Left ventricle myocardium inferior (tissue), 1 donor: ENCODE measurements at regions not wholly inside any gene's neighbourhood (a gene's known extent, or its start where the extent isn't known, plus 50 kb on each side); places are given as distances from the start of the nearest gene placed in this dataset.
"Not testable (repeated sequence)": the region's sequence is repeated elsewhere in the genome, so short reads cannot be mapped to it uniquely, and the experiment has no call there.

Experiments
- DNase-seq: peaks from one replicate; pipeline ENCODE4 v3.0.0-alpha.2; 2020
- H3K27ac ChIP-seq: fragments of 200-600 bp; replicated peaks from 2 replicates; pipeline ENCODE4 v1.8.0; 2021
- H3K27me3 ChIP-seq: fragments of 200-600 bp; 2 replicates; pipeline ENCODE4 v1.8.0; 2021; ENCODE audit warnings: low read depth
- H3K36me3 ChIP-seq: fragments of 200-600 bp; 2 replicates; pipeline ENCODE4 v1.8.0; 2021
- H3K4me1 ChIP-seq: fragments of 200-600 bp; 2 replicates; pipeline ENCODE4 v1.8.0; 2021
- H3K4me3 ChIP-seq: fragments of 200-600 bp; 2 replicates; pipeline ENCODE4 v1.8.0; 2021; ENCODE audit warnings: mild to moderate bottlenecking, moderate library complexity
- H3K9me3 ChIP-seq: fragments of 200-600 bp; replicated peaks from 2 replicates; pipeline ENCODE4 v1.8.0; 2021
- intact Hi-C: fragments of 100-400 bp; cut with micrococcal nuclease; formaldehyde crosslinking; loops from one replicate; pipeline ENCODE4 v1.11.0; 2022
- TF ChIP-seq, protein P1 (sequence below): fragments of 200-600 bp; IDR thresholded peaks from 2 replicates; pipeline ENCODE4 v1.8.0; 2021; ENCODE audit warnings: antibody characterized with exemption, mild to moderate bottlenecking, borderline replicate concordance
- donor health status: DM: no; HTN: yes; CAD: no; lungs with severe emphysema.

- Histone ChIP-seq H3K4me1 (peaks cover 9% of the 10 kb centered on the region), H3K9me3 (no peaks in the 10 kb centered on the region), H3K4me3 (no peak overlapping the region), H3K27me3 (no peaks in the 10 kb centered on the region), H3K27ac (no peak overlapping the region), H3K36me3 (no peaks in the 10 kb centered on the region)
- TF ChIP-seq, protein P1, sequence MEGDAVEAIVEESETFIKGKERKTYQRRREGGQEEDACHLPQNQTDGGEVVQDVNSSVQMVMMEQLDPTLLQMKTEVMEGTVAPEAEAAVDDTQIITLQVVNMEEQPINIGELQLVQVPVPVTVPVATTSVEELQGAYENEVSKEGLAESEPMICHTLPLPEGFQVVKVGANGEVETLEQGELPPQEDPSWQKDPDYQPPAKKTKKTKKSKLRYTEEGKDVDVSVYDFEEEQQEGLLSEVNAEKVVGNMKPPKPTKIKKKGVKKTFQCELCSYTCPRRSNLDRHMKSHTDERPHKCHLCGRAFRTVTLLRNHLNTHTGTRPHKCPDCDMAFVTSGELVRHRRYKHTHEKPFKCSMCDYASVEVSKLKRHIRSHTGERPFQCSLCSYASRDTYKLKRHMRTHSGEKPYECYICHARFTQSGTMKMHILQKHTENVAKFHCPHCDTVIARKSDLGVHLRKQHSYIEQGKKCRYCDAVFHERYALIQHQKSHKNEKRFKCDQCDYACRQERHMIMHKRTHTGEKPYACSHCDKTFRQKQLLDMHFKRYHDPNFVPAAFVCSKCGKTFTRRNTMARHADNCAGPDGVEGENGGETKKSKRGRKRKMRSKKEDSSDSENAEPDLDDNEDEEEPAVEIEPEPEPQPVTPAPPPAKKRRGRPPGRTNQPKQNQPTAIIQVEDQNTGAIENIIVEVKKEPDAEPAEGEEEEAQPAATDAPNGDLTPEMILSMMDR, result no peak
- DNase-seq, result no peak
- intact Hi-C loops, result no loop called here
These were observed 295.4 kb downstream of the TRIML1 start for GRCh38 chr4:188434643-188435042.

GRCh38 chr4:188435381-188435780, 296.1 kb downstream of the TRIML1 start:
- no peaks in the 10 kb centered on the region for H3K36me3 ChIP-seq
- no peaks in the 10 kb centered on the region for H3K9me3 ChIP-seq
- H3K4me1 ChIP-seq, result peaks cover 2% of the 10 kb centered on the region
- no peak overlapping the region for H3K27ac ChIP-seq
- no peak for DNase-seq
- H3K4me3 ChIP-seq, result no peak overlapping the region
- TF ChIP-seq, protein P1, result no peak
- intact Hi-C loops, result no loop called here
- no peaks in the 10 kb centered on the region for H3K27me3 ChIP-seq

DNA sequence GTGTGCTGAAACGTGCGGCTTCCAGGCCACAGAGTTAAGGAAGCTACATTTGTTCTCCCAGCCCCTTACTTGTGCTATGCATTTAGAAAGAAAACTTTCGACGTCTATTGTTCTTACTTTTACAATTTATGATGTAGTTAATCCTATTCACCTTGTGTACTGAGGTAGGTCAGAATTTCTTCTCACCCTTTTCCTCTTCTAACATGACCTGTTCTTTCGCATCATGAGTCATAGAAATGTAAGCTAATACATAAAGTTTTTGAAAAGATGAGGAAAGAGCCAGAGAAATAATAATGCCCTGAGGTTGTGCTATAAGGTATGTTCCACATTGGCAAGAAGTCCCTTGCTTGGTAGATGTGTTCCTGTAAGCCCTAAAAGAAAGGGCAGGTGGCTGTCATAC, 298.3 kb downstream of the TRIML1 start:
- H3K36me3 ChIP-seq, result no peaks in the 10 kb centered on the region
- intact Hi-C loops, result no loop called here
- H3K27me3 ChIP-seq, result peaks cover 4% of the 10 kb centered on the region
- H3K27ac ChIP-seq, result no peak overlapping the region
- no peak for DNase-seq
- H3K4me3 ChIP-seq, result no peak overlapping the region
- no peaks in the 10 kb centered on the region for H3K4me1 ChIP-seq
- TF ChIP-seq, protein P1, result no peak
- no peaks in the 10 kb centered on the region for H3K9me3 ChIP-seq

DNA sequence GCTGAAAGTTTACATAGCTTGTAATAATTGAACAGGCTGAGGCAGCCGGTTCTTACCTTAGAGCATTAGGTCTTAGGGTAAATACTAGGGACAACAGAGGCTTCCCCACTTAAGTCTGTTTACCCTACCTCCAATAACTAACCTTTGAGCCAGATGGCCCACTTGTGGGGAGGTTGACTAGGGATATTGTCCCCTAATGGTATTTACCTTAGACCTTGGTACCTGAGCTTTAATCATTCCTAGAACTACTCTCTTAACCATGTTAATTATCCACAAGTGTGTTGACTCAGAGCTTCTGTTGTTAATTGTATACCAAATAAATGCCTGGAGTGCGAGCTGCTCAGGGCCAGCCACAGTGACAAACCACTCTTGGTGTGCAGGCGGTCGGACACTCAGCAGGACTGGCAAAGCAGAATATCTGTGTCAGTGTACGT, 299.2 kb downstream of the TRIML1 start:
- H3K27ac ChIP-seq, intact Hi-C loops, H3K9me3 ChIP-seq, H3K36me3 ChIP-seq, H3K4me3 ChIP-seq, DNase-seq, H3K4me1 ChIP-seq, H3K27me3 ChIP-seq: not testable (repeated sequence)

DNA sequence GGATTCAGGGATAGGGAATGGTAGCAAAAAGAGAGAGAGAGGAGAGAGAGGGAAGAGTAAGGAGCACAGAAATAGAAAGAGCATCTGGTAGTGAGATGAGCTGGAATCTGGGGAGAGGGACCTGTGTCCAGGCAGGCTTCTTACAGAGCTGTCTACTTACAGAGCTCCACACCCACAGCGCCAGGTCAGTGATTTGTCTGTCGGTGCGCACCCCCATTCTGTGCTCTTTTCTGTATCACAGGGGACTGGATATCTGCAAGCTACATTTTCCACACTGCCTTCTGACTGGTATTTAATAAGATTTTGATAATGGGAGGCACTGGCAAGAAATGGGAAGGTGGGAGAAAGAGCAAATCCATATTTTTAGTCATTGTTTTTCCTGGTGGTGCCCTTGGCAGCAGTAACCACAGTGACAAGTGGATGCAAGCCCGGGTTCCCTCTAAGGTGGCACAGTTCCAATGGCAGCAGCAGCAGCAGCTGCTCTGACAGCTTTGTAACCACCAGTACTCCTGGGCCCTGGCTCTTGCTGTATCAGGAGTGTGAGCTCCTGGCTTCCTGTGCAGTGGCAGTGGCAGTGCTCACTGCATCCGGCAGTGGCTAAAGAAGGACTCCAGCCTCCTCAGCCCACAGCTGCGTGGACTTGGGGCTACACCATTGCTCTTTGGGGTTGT, 300.5 kb downstream of the TRIML1 start:
- no peak overlapping the region for H3K27ac ChIP-seq

GRCh38 chr4:188444500-188444899, 305.3 kb downstream of the TRIML1 start:
- H3K27me3 ChIP-seq, result peaks cover 4% of the 10 kb centered on the region
- H3K9me3 ChIP-seq, result no peaks in the 10 kb centered on the region
- no peak for DNase-seq
- TF ChIP-seq, protein P1, result no peak
- H3K4me1 ChIP-seq, result no peaks in the 10 kb centered on the region
- intact Hi-C loops, result no loop called here
- no peak overlapping the region for H3K4me3 ChIP-seq
- no peaks in the 10 kb centered on the region for H3K36me3 ChIP-seq
- no peak overlapping the region for H3K27ac ChIP-seq

More for the DNA sequence above, 300.5 kb downstream of the TRIML1 start:
- Histone ChIP-seq H3K4me1 (no peaks in the 10 kb centered on the region), H3K9me3 (no peaks in the 10 kb centered on the region), H3K4me3 (no peak overlapping the region), H3K36me3 (no peaks in the 10 kb centered on the region), H3K27me3 (peaks cover 4% of the 10 kb centered on the region)
- intact Hi-C loops, result no loop called here
- DNase-seq, result peak; percentile 49
- TF ChIP-seq, protein P1, result no peak

- H3K4me3 ChIP-seq, DNase-seq, H3K36me3 ChIP-seq, H3K27me3 ChIP-seq, intact Hi-C loops, H3K9me3 ChIP-seq, H3K4me1 ChIP-seq, H3K27ac ChIP-seq: not testable (repeated sequence)
These were observed 309.8 kb downstream of the TRIML1 start for GRCh38 chr4:188448996-188449395.
